ENCODE measurements at regions not wholly inside any gene's neighbourhood (a gene's known extent, or its start where the extent isn't known, plus 50 kb on each side); places are given as distances from the start of the nearest gene placed in this dataset.
A peak's percentile ranks its signal among the peaks of the same experiment; 100 is the strongest.

- no peaks in the 10 kb centered on the region for H3K4me1 ChIP-seq (ENCODE audit: control insufficient read depth, insufficient read depth, low read depth, low read length)
Measured at GRCh38 chr18:60319129-60319528, 53.4 kb downstream of the MC4R start.

DNA sequence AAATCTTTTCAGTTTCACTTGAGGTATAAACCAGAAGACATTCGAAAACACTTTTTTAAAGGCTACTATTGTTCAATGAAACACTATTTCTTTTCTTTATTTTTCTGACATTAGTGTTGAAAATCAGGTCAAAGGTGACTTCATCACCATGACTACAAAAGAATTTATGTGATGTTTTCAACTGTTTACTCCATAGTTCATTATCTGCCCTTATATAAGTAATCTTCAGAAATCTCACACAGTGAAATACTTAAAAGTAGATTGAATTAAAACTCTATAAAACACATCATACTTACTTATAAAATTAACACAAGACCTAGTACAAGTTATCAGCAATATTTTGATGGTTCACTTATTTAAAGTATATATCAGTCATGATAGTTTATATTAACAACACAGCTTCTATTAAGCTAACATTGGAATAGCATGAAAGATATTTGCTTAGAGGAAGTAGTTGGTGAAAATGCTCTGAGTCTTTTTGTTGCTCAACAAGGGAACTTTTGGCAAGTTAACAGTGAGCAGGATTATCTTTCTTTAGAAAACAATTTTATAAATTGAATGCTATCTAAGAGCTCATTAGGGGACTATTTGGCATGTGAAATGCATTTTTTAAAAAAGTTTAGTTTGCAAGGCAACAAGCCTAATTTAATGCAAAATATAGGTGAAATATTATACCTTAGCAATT, 60.8 kb downstream of the MC4R start:
- no peak overlapping the region for H4K8ac ChIP-seq (ENCODE audit: low read length)
- no peak overlapping the region for H2AK5ac ChIP-seq (ENCODE audit: low read length, severe bottlenecking)
- no peak overlapping the region for H3K4me2 ChIP-seq (ENCODE audit: low read length, poor library complexity, severe bottlenecking)
- H3K9ac ChIP-seq (ENCODE audit: low read length) = no peak overlapping the region
- H3K27ac ChIP-seq (ENCODE audit: low read length, poor library complexity, severe bottlenecking) = no peak overlapping the region
- no peak overlapping the region for H2BK15ac ChIP-seq (ENCODE audit: low read depth, poor library complexity, severe bottlenecking)
- H2AFZ ChIP-seq (ENCODE audit: low read depth, low read length) = no peak overlapping the region
- no peak overlapping the region for H2BK5ac ChIP-seq (ENCODE audit: low read depth, low read length, poor library complexity, severe bottlenecking)
- no peaks in the 10 kb centered on the region for H3K36me3 ChIP-seq (ENCODE audit: control insufficient read depth in 1 of 2, insufficient read depth in 2 of 2, low read depth in 1 of 2, low read length in 2 of 2)
- no peaks in the 10 kb centered on the region for H3K4me1 ChIP-seq (ENCODE audit: control insufficient read depth, insufficient read depth, low read depth, low read length)
- H3K27me3 ChIP-seq (ENCODE audit: control insufficient read depth in 1 of 2, insufficient read depth in 1 of 2, low read length in 2 of 2) = no peaks in the 10 kb centered on the region
- no peak overlapping the region for H2BK12ac ChIP-seq (ENCODE audit: low read length in 2 of 2)
- H3K23ac ChIP-seq (ENCODE audit: low read length in 2 of 2) = no peak overlapping the region
- H3K4me3 ChIP-seq (ENCODE audit: insufficient read depth in 1 of 2, low read depth in 1 of 2, low read length in 2 of 2) = no peak overlapping the region
- H4K91ac ChIP-seq (ENCODE audit: low read length) = no peak overlapping the region
- H3K18ac ChIP-seq (ENCODE audit: low read depth in 1 of 2, low read length in 2 of 2) = no peak overlapping the region
- no peaks in the 10 kb centered on the region for H3K79me1 ChIP-seq (replicated peaks; ENCODE audit: low read length, poor library complexity, severe bottlenecking)
- DNase-seq = no peak
- no peak overlapping the region for H2BK120ac ChIP-seq (ENCODE audit: low read depth, low read length)
- no peak overlapping the region for H3K14ac ChIP-seq (ENCODE audit: low read length in 2 of 2)
- no CpG with 5 or more reads among the region's 1 CpG for WGBS
- H3K4ac ChIP-seq (ENCODE audit: low read depth in 1 of 2, low read length in 2 of 2) = no peak overlapping the region
- H3K9me3 ChIP-seq (ENCODE audit: control insufficient read depth, low read length) = peaks cover 5% of the 10 kb centered on the region

More at GRCh38 chr18:60319129-60319528, 53.4 kb downstream of the MC4R start:
- Histone ChIP-seq H3K4me2 (ENCODE audit: low read length, poor library complexity, severe bottlenecking) (no peak overlapping the region), H2BK5ac (ENCODE audit: low read depth, low read length, poor library complexity, severe bottlenecking) (no peak overlapping the region), H3K14ac (ENCODE audit: low read length in 2 of 2) (no peak overlapping the region), H3K36me3 (ENCODE audit: control insufficient read depth in 1 of 2, insufficient read depth in 2 of 2, low read depth in 1 of 2, low read length in 2 of 2) (no peaks in the 10 kb centered on the region), H3K9me3 (ENCODE audit: control insufficient read depth, low read length) (peaks cover 8% of the 10 kb centered on the region), H3K4ac (ENCODE audit: low read depth in 1 of 2, low read length in 2 of 2) (no peak overlapping the region), H4K91ac (ENCODE audit: low read length) (no peak overlapping the region), H3K23ac (ENCODE audit: low read length in 2 of 2) (no peak overlapping the region), H3K79me1 (replicated peaks; ENCODE audit: low read length, poor library complexity, severe bottlenecking) (no peaks in the 10 kb centered on the region), H2AK5ac (ENCODE audit: low read length, severe bottlenecking) (no peak overlapping the region), H3K27me3 (ENCODE audit: control insufficient read depth in 1 of 2, insufficient read depth in 1 of 2, low read length in 2 of 2) (no peaks in the 10 kb centered on the region), H3K27ac (ENCODE audit: low read length, poor library complexity, severe bottlenecking) (no peak overlapping the region), H2BK12ac (ENCODE audit: low read length in 2 of 2) (no peak overlapping the region), H3K4me3 (ENCODE audit: insufficient read depth in 1 of 2, low read depth in 1 of 2, low read length in 2 of 2) (no peak overlapping the region), H3K9ac (ENCODE audit: low read length) (no peak overlapping the region), H3K18ac (ENCODE audit: low read depth in 1 of 2, low read length in 2 of 2) (no peak overlapping the region), H2AFZ (ENCODE audit: low read depth, low read length) (no peak overlapping the region), H2BK15ac (ENCODE audit: low read depth, poor library complexity, severe bottlenecking) (no peak overlapping the region), H2BK120ac (ENCODE audit: low read depth, low read length) (no peak overlapping the region), H4K8ac (ENCODE audit: low read length) (no peak overlapping the region)
- no peak for DNase-seq

DNA sequence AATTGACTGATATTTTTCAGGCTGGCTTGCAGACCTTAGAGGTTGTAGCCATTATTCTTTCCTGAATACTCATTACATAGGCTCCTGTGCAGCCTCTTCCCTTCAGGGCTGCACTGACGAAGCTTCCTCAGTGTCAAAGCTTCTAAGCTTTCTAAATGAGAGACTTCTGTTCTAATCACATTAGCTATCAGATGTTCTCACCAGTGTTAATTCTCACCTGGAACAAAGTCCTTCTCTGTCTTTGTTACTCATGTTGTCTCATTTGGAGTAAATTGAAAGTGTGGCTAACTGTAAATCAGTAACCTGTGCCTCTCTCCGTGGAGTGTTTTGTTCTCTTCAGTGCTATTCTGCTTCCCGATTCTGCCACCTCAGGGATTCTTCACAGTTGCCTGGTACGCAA, 76.9 kb downstream of the MC4R start:
- H2AFZ ChIP-seq (ENCODE audit: low read depth, low read length) = no peak overlapping the region
- H3K4ac ChIP-seq (ENCODE audit: low read depth in 1 of 2, low read length in 2 of 2) = no peak overlapping the region
- H2BK15ac ChIP-seq (ENCODE audit: low read depth, poor library complexity, severe bottlenecking) = no peak overlapping the region
- no peaks in the 10 kb centered on the region for H3K79me1 ChIP-seq (replicated peaks; ENCODE audit: low read length, poor library complexity, severe bottlenecking)
- no peak overlapping the region for H3K4me3 ChIP-seq (ENCODE audit: insufficient read depth in 1 of 2, low read depth in 1 of 2, low read length in 2 of 2)
- DNase-seq = no peak
- no peak overlapping the region for H2BK5ac ChIP-seq (ENCODE audit: low read depth, low read length, poor library complexity, severe bottlenecking)
- H2BK120ac ChIP-seq (ENCODE audit: low read depth, low read length) = no peak overlapping the region
- no peak overlapping the region for H3K27ac ChIP-seq (ENCODE audit: low read length, poor library complexity, severe bottlenecking)
- H3K23ac ChIP-seq (ENCODE audit: low read length in 2 of 2) = no peak overlapping the region
- WGBS = 73% methylated on average over 3 of the region's 4 CpGs
- no peak overlapping the region for H2BK12ac ChIP-seq (ENCODE audit: low read length in 2 of 2)
- H4K8ac ChIP-seq (ENCODE audit: low read length) = no peak overlapping the region
- no peak overlapping the region for H3K9ac ChIP-seq (ENCODE audit: low read length)
- no peak overlapping the region for H4K91ac ChIP-seq (ENCODE audit: low read length)
- H3K14ac ChIP-seq (ENCODE audit: low read length in 2 of 2) = no peak overlapping the region
- no peaks in the 10 kb centered on the region for H3K4me1 ChIP-seq (ENCODE audit: control insufficient read depth, insufficient read depth, low read depth, low read length)
- no peak overlapping the region for H3K18ac ChIP-seq (ENCODE audit: low read depth in 1 of 2, low read length in 2 of 2)
- no peaks in the 10 kb centered on the region for H3K27me3 ChIP-seq (ENCODE audit: control insufficient read depth in 1 of 2, insufficient read depth in 1 of 2, low read length in 2 of 2)
- peak overlapping the region; percentile 3 for H3K4me2 ChIP-seq (ENCODE audit: low read length, poor library complexity, severe bottlenecking)
- H3K36me3 ChIP-seq (ENCODE audit: control insufficient read depth in 1 of 2, insufficient read depth in 2 of 2, low read depth in 1 of 2, low read length in 2 of 2) = no peaks in the 10 kb centered on the region
- no peak overlapping the region for H2AK5ac ChIP-seq (ENCODE audit: low read length, severe bottlenecking)
- no peaks in the 10 kb centered on the region for H3K9me3 ChIP-seq (ENCODE audit: control insufficient read depth, low read length)

DNA sequence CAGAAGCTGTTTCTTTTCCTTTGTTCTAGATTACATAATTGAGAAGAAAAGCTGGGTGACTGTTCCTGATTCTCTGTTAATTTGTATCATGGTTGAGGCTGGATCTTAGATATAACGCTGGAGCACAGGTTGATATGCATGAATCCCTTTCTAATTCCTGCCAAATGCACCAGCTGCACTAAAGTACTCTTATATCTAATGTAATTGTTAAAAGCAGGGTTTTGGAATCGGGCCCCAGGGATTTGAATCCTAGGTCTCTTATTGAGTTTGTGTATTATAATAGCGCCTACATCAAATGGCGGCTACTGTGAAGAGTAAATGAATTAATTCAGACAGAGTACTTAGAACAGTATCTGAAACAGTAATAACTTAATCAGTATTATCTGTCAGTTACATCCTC, 80.4 kb downstream of the MC4R start:
- Histone ChIP-seq H3K27ac (ENCODE audit: low read length, poor library complexity, severe bottlenecking) (no peak overlapping the region), H2BK120ac (ENCODE audit: low read depth, low read length) (no peak overlapping the region), H2BK12ac (ENCODE audit: low read length in 2 of 2) (no peak overlapping the region), H3K79me1 (replicated peaks; ENCODE audit: low read length, poor library complexity, severe bottlenecking) (no peaks in the 10 kb centered on the region), H3K9me3 (ENCODE audit: control insufficient read depth, low read length) (no peaks in the 10 kb centered on the region), H3K4me1 (ENCODE audit: control insufficient read depth, insufficient read depth, low read depth, low read length) (no peaks in the 10 kb centered on the region), H3K9ac (ENCODE audit: low read length) (no peak overlapping the region), H3K36me3 (ENCODE audit: control insufficient read depth in 1 of 2, insufficient read depth in 2 of 2, low read depth in 1 of 2, low read length in 2 of 2) (no peaks in the 10 kb centered on the region), H3K27me3 (ENCODE audit: control insufficient read depth in 1 of 2, insufficient read depth in 1 of 2, low read length in 2 of 2) (no peaks in the 10 kb centered on the region), H3K14ac (ENCODE audit: low read length in 2 of 2) (no peak overlapping the region), H3K18ac (ENCODE audit: low read depth in 1 of 2, low read length in 2 of 2) (no peak overlapping the region), H4K91ac (ENCODE audit: low read length) (no peak overlapping the region), H2BK5ac (ENCODE audit: low read depth, low read length, poor library complexity, severe bottlenecking) (no peak overlapping the region), H2AFZ (ENCODE audit: low read depth, low read length) (no peak overlapping the region), H3K4ac (ENCODE audit: low read depth in 1 of 2, low read length in 2 of 2) (no peak overlapping the region), H4K8ac (ENCODE audit: low read length) (no peak overlapping the region), H2BK15ac (ENCODE audit: low read depth, poor library complexity, severe bottlenecking) (no peak overlapping the region), H3K23ac (ENCODE audit: low read length in 2 of 2) (no peak overlapping the region), H3K4me2 (ENCODE audit: low read length, poor library complexity, severe bottlenecking) (no peak overlapping the region), H3K4me3 (ENCODE audit: insufficient read depth in 1 of 2, low read depth in 1 of 2, low read length in 2 of 2) (no peak overlapping the region), H2AK5ac (ENCODE audit: low read length, severe bottlenecking) (no peak overlapping the region)
- DNase-seq = no peak
- whole genome bisulfite sequencing = 90% methylated on average over 4 of the region's 4 CpGs

Data from mesenchymal stem cell (in vitro differentiated cells and primary cell).